Fibroblast of mammary gland (primary cell): ENCODE measurements at regions not wholly inside any gene's neighbourhood (a gene's known extent, or its start where the extent isn't known, plus 50 kb on each side); places are given as distances from the start of the nearest gene placed in this dataset.

ENCODE experiments used
- DNase-seq: peaks from one replicate; pipeline ENCODE4 v3.0.0-alpha.2; 2010; ENCODE audit warnings: low read depth
- H3K4me3 ChIP-seq: 2 replicates; pipeline ENCODE4 v1.5.1; 2011; ENCODE audit warnings: low read depth, mild to moderate bottlenecking, low read length, moderate library complexity; ENCODE audit not compliant: control insufficient read depth
- CTCF ChIP-seq: conservative IDR thresholded peaks from 2 replicates; pipeline ENCODE4 v1.5.1; 2011; ENCODE audit warnings: low read depth, low read length, inconsistent platforms; ENCODE audit not compliant: control insufficient read depth, insufficient read depth

GRCh38 chr4:112801341-112801740 is 164.4 kb downstream of the LARP7 start:
- TF ChIP-seq CTCF = no peak
- DNase-seq = no peak
- no peak overlapping the region for H3K4me3 ChIP-seq

- no peak overlapping the region for H3K4me3 ChIP-seq
- TF ChIP-seq CTCF = no peak
- DNase-seq = no peak
Measured at GRCh38 chr4:112802780-112803179, 165.8 kb downstream of the LARP7 start.

GRCh38 chr4:112807083-112807482 is 170.1 kb downstream of the LARP7 start:
- H3K4me3 ChIP-seq = no peak overlapping the region
- TF ChIP-seq CTCF = no peak
- no peak for DNase-seq

GRCh38 chr4:112808001-112808400 is 171.1 kb downstream of the LARP7 start:
- DNase-seq = peak; percentile 8
- H3K4me3 ChIP-seq = no peak overlapping the region
- TF ChIP-seq CTCF = no peak

GRCh38 chr4:112813790-112814189 is 176.8 kb downstream of the LARP7 start:
- TF ChIP-seq CTCF = no peak
- H3K4me3 ChIP-seq = no peak overlapping the region
- peak; percentile 58 for DNase-seq

- DNase-seq = peak; percentile 94
- H3K4me3 ChIP-seq = peak overlapping the region; percentile 78
- no peak for TF ChIP-seq CTCF
Measured at GRCh38 chr4:112817933-112818593, 181.1 kb downstream of the LARP7 start.

- peak; percentile 39 for DNase-seq
- H3K4me3 ChIP-seq = peak overlapping the region; percentile 78
- no peak for TF ChIP-seq CTCF
Measured at GRCh38 chr4:112818594-112818965, 181.6 kb downstream of the LARP7 start.
